ENCODE measurements at regions not wholly inside any gene's neighbourhood (a gene's known extent, or its start where the extent isn't known, plus 50 kb on each side); places are given as distances from the start of the nearest gene placed in this dataset.
A peak's percentile ranks its signal among the peaks of the same experiment; 100 is the strongest.

DNA sequence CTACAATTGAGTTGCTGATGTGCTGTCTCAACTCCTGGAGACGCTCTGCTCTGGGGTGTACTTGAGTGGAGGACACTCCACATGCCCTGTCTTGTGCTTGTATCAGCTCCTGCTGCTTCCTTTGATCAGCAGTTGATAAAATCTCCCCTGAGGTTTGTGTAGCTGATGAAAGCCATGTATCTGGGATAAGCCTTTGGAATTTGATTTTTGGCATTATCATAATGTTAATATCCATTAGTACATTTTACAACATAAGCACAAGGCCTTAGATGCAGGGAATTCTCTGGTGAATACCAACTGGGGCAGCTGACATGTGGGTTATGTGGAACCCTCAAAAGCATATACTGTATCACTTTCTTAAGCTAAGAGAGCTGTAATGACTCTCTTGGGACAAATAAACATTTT, 222.7 kb upstream of the ITGA4 start:
- 87% methylated on average over 1 of the region's 1 CpG; no CpG with 5 or more reads in 1 of the 2 donors for WGBS, 2 donors (ENCODE audit: low coverage in 1 of 2)
- TF ChIP-seq, protein P1, sequence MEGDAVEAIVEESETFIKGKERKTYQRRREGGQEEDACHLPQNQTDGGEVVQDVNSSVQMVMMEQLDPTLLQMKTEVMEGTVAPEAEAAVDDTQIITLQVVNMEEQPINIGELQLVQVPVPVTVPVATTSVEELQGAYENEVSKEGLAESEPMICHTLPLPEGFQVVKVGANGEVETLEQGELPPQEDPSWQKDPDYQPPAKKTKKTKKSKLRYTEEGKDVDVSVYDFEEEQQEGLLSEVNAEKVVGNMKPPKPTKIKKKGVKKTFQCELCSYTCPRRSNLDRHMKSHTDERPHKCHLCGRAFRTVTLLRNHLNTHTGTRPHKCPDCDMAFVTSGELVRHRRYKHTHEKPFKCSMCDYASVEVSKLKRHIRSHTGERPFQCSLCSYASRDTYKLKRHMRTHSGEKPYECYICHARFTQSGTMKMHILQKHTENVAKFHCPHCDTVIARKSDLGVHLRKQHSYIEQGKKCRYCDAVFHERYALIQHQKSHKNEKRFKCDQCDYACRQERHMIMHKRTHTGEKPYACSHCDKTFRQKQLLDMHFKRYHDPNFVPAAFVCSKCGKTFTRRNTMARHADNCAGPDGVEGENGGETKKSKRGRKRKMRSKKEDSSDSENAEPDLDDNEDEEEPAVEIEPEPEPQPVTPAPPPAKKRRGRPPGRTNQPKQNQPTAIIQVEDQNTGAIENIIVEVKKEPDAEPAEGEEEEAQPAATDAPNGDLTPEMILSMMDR (IDR thresholded peaks at IDR 0.05) = no peak
- TF ChIP-seq POLR2AphosphoS5 (IDR thresholded peaks at IDR 0.05) (no peak), POLR2A (IDR thresholded peaks at IDR 0.05) (no peak), EP300 (IDR thresholded peaks at IDR 0.05; ENCODE audit: low read depth) (no peak)

DNA sequence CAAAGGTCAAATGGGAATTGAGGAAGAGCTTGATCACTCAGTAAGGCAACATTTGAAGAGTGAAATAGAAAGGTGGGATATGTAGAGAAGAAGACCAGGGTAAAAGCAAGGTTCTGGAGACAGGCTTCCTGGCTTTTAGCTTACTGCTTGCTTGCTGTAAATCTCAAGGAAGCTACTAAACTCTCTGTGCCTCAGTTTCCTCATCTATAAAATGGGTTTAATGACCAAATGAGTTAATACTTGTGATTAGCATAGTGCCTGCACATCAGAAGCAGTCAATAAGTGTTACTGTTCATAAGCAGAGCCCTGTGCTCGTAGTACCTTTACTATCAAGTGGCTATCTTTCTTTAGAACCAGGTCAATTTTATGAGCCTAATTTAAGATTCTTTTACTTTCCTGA, 222.2 kb upstream of the ITGA4 start:
- intact Hi-C loops (cut with DNase I; ENCODE audit: low total_unique reads) (no loop called here), in situ Hi-C loops (cut with MboI; ENCODE audit: low pct_ligation_motif_present in 1 of 4, low pct_unique_long_range_greater_than_20kb in 1 of 4, low sequenced_read_pairs in 3 of 4) (no loop called here)
- Histone ChIP-seq H3K4me3 (no peak overlapping the region), H3K27me3 (no peaks in the 10 kb centered on the region), H3K27ac (no peak overlapping the region), H3K36me3 (no peaks in the 10 kb centered on the region), H3K9me3 (no peaks in the 10 kb centered on the region), H3K4me1 (peaks cover 0 to 4% (median 0%) of the 10 kb centered on the region in 4 donors)
- 92% methylated on average over 1 of the region's 1 CpG; no CpG with 5 or more reads in 1 of the 2 donors for WGBS, 2 donors (ENCODE audit: low coverage in 1 of 2)
- DNase-seq = no peak
- TF ChIP-seq, protein P1 (IDR thresholded peaks at IDR 0.05) = no peak
- TF ChIP-seq EP300 (IDR thresholded peaks at IDR 0.05; ENCODE audit: low read depth) = no peak
- TF ChIP-seq POLR2AphosphoS5 (IDR thresholded peaks at IDR 0.05) = no peak
- no peak for TF ChIP-seq POLR2A (IDR thresholded peaks at IDR 0.05)

More for the DNA sequence above, 222.7 kb upstream of the ITGA4 start:
- no peak overlapping the region for H3K4me3 ChIP-seq
- no peaks in the 10 kb centered on the region for H3K9me3 ChIP-seq
- H3K27ac ChIP-seq = no peak overlapping the region
- intact Hi-C loops (cut with DNase I; ENCODE audit: low total_unique reads) (no loop called here), in situ Hi-C loops (cut with MboI; ENCODE audit: low pct_ligation_motif_present in 1 of 4, low pct_unique_long_range_greater_than_20kb in 1 of 4, low sequenced_read_pairs in 3 of 4) (no loop called here)
- peaks cover 0 to 4% (median 0%) of the 10 kb centered on the region in 4 donors for H3K4me1 ChIP-seq
- no peaks in the 10 kb centered on the region for H3K27me3 ChIP-seq
- no peaks in the 10 kb centered on the region for H3K36me3 ChIP-seq
- DNase-seq = no peak

- Histone ChIP-seq H3K4me1 (peaks cover 0 to 4% (median 0%) of the 10 kb centered on the region in 4 donors), H3K36me3 (no peaks in the 10 kb centered on the region), H3K27ac (no peak overlapping the region), H3K4me3 (no peak overlapping the region), H3K9me3 (no peaks in the 10 kb centered on the region), H3K27me3 (no peaks in the 10 kb centered on the region)
- 73 to 78% methylated on average over 4 of the region's 4 CpGs for WGBS, 2 donors (ENCODE audit: low coverage in 1 of 2)
- in situ Hi-C loops (cut with MboI; ENCODE audit: low pct_ligation_motif_present in 1 of 4, low pct_unique_long_range_greater_than_20kb in 1 of 4, low sequenced_read_pairs in 3 of 4) = no loop called here
- TF ChIP-seq POLR2A (IDR thresholded peaks at IDR 0.05) (no peak), POLR2AphosphoS5 (IDR thresholded peaks at IDR 0.05) (no peak)
- TF ChIP-seq, protein P1 (IDR thresholded peaks at IDR 0.05) = no peak
- intact Hi-C loops (cut with DNase I; ENCODE audit: low total_unique reads) = no loop called here
- DNase-seq = no peak
Observed at GRCh38 chr2:181235683-181236459, 221.3 kb upstream of the ITGA4 start.

DNA sequence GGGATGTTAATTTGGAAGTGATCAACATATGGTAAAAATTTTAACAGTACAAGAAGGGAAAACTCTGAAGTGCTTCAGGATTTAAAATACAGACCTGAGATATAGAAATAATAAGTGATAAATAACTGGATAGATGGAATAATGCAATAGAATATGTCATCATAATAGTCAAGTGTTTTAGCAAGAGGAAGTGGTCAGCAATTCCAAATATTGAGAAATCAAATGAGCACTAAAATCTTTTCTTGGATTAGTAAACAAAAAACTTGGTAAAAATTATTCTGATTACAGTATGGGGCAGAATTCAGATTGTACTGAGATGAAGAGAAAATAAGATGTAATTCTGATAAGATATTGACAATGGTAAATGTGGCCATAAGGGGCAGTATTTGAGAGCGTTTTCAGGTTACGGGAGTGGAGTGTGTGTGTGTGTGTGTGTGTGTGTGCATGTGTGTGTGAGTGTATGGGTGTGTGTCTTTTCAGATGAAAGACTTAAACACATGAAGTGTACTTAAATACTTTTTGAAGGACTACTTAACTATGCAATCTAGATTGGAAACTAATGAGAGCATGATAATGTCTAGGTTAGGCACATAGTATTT, 217.9 kb upstream of the ITGA4 start:
- 47 to 65% methylated on average over 2 of the region's 2 CpGs for WGBS, 2 donors (ENCODE audit: low coverage in 1 of 2)
- in situ Hi-C loops (cut with MboI; ENCODE audit: low pct_ligation_motif_present in 1 of 4, low pct_unique_long_range_greater_than_20kb in 1 of 4, low sequenced_read_pairs in 3 of 4) = no loop called here
- intact Hi-C loops (cut with DNase I; ENCODE audit: low total_unique reads) = no loop called here
- peaks cover 0 to 4% (median 0%) of the 10 kb centered on the region in 4 donors for H3K4me1 ChIP-seq
- no peak for TF ChIP-seq EP300 (IDR thresholded peaks at IDR 0.05; ENCODE audit: low read depth)
- no peak for TF ChIP-seq POLR2A (IDR thresholded peaks at IDR 0.05)
- TF ChIP-seq, protein P1 (IDR thresholded peaks at IDR 0.05) = peak in 1 of 5 experiments; percentile 4
- TF ChIP-seq POLR2AphosphoS5 (IDR thresholded peaks at IDR 0.05) = no peak
- no peak overlapping the region for H3K27ac ChIP-seq
- H3K9me3 ChIP-seq = no peaks in the 10 kb centered on the region
- no peak overlapping the region for H3K4me3 ChIP-seq
- no peaks in the 10 kb centered on the region for H3K36me3 ChIP-seq
- no peak for DNase-seq
- no peaks in the 10 kb centered on the region for H3K27me3 ChIP-seq
